Neuronal stem cell (in vitro differentiated cells): ENCODE measurements at regions not wholly inside any gene's neighbourhood (a gene's known extent, or its start where the extent isn't known, plus 50 kb on each side); places are given as distances from the start of the nearest gene placed in this dataset.

ENCODE experiments used
- DNase-seq: peaks from one replicate; pipeline ENCODE4 v3.0.0-alpha.2; 2013; ENCODE audit warnings: low spot score
- H2AFZ ChIP-seq: one replicate; pipeline ENCODE4 v1.6.1; 2013; ENCODE audit warnings: mild to moderate bottlenecking, low read length, inconsistent platforms
- H2AK5ac ChIP-seq: 2 replicates; pipeline ENCODE4 v1.6.1; 2013; ENCODE audit warnings: low read depth, mild to moderate bottlenecking, inconsistent platforms, low read length, moderate library complexity, mixed read lengths
- H2BK120ac ChIP-seq: 2 replicates; pipeline ENCODE4 v1.6.1; 2013; ENCODE audit warnings: low read depth, mild to moderate bottlenecking, inconsistent platforms, low read length, moderate library complexity, mixed read lengths
- H2BK12ac ChIP-seq: one replicate; pipeline ENCODE4 v1.6.1; 2013; ENCODE audit warnings: low read length, inconsistent platforms
- H2BK15ac ChIP-seq: 2 replicates; pipeline ENCODE4 v1.6.1; 2013; ENCODE audit warnings: mild to moderate bottlenecking, low read length, inconsistent platforms, mixed read lengths
- H2BK5ac ChIP-seq: one replicate; pipeline ENCODE4 v1.6.1; 2013; ENCODE audit warnings: inconsistent platforms, mild to moderate bottlenecking, low read length, moderate library complexity
- H3K14ac ChIP-seq: one replicate; pipeline ENCODE4 v1.6.1; 2013; ENCODE audit warnings: low read length, inconsistent platforms
- H3K18ac ChIP-seq: 2 replicates; pipeline ENCODE4 v1.6.1; 2013; ENCODE audit warnings: low read length, inconsistent platforms
- H3K23ac ChIP-seq: 2 replicates; pipeline ENCODE4 v1.6.1; 2013; ENCODE audit warnings: low read depth, mild to moderate bottlenecking, mixed read lengths, low read length, inconsistent platforms; ENCODE audit not compliant: poor library complexity
- H3K27ac ChIP-seq: replicated peaks from 3 replicates; pipeline ENCODE4 v1.5.1; 2013; ENCODE audit warnings: low read length, inconsistent platforms
- H3K27me3 ChIP-seq, 3 experiments: 2 replicates each; pipeline ENCODE4 v1.6.1; 2013; ENCODE audit warnings: low read length in 3 of 3, mild to moderate bottlenecking in 2 of 3, inconsistent platforms in 1 of 3, low read depth in 1 of 3, mixed read lengths in 1 of 3, moderate library complexity in 1 of 3; ENCODE audit not compliant: control insufficient read depth in 3 of 3, insufficient read depth in 3 of 3
- H3K36me3 ChIP-seq, 2 donors: replicated peaks in 1 of 2; 2 replicates each; pipeline ENCODE4 v1.6.1; 2013; ENCODE audit warnings: low read length in 2 of 2; ENCODE audit not compliant: control insufficient read depth in 2 of 2, insufficient read depth in 2 of 2
- H3K4ac ChIP-seq: 2 replicates; pipeline ENCODE4 v1.6.1; 2013; ENCODE audit warnings: inconsistent platforms, mild to moderate bottlenecking, low read length, moderate library complexity
- H3K4me1 ChIP-seq, 2 donors: 1 replicate in 1 of 2; 2 replicates in 1 of 2; pipeline ENCODE4 v1.6.1; 2013; ENCODE audit warnings: low read length in 2 of 2, low read depth in 1 of 2; ENCODE audit not compliant: control insufficient read depth in 2 of 2, insufficient read depth in 1 of 2
- H3K4me2 ChIP-seq: one replicate; pipeline ENCODE4 v1.6.1; 2013; ENCODE audit warnings: mild to moderate bottlenecking, low read length, inconsistent platforms; ENCODE audit not compliant: insufficient read depth, poor library complexity, severe bottlenecking
- H3K4me3 ChIP-seq, 2 donors: 2 replicates each; pipeline ENCODE4 v1.5.1; 2013; ENCODE audit warnings: low read length in 2 of 2, mild to moderate bottlenecking in 2 of 2, inconsistent platforms in 1 of 2, moderate library complexity in 1 of 2
- H3K79me1 ChIP-seq: one replicate; pipeline ENCODE4 v1.6.1; 2013; ENCODE audit warnings: low read depth, mild to moderate bottlenecking, inconsistent platforms, low read length, moderate library complexity
- H3K9ac ChIP-seq: one replicate; pipeline ENCODE4 v1.6.1; 2013; ENCODE audit warnings: mild to moderate bottlenecking, low read depth, low read length, inconsistent platforms; ENCODE audit not compliant: poor library complexity
- H3K9me3 ChIP-seq, 2 donors: replicated peaks in 1 of 2; 2 replicates each; pipeline versions ENCODE3 to v1.6.1; 2013; ENCODE audit warnings: low read length in 2 of 2, mild to moderate bottlenecking in 2 of 2, inconsistent platforms in 1 of 2, low read depth in 1 of 2, mixed read lengths in 1 of 2, moderate library complexity in 1 of 2; ENCODE audit not compliant: control insufficient read depth in 2 of 2, insufficient read depth in 1 of 2
- H4K8ac ChIP-seq: one replicate; pipeline ENCODE4 v1.6.1; 2013; ENCODE audit warnings: low read depth, mild to moderate bottlenecking, inconsistent platforms, low read length, moderate library complexity
- H4K91ac ChIP-seq: one replicate; pipeline ENCODE4 v1.6.1; 2013; ENCODE audit warnings: low read length, low read depth, mild to moderate bottlenecking, inconsistent platforms; ENCODE audit not compliant: poor library complexity
- WGBS, 2 donors: extraction: QIAGEN DNeasy Blood & Tissue Kit; methylation state at CpG; one replicate each; pipeline ENCODE4 v1.1.7; 2013; ENCODE audit warnings: missing lambda C conversion rate in 2 of 2, mixed read lengths in 1 of 2; ENCODE audit not compliant: insufficient read length in 2 of 2, insufficient replicate concordance in 1 of 2; ENCODE audit errors: extremely low coverage in 2 of 2; 5-methylcytosine and 5-hydroxymethylcytosine counted together

DNA sequence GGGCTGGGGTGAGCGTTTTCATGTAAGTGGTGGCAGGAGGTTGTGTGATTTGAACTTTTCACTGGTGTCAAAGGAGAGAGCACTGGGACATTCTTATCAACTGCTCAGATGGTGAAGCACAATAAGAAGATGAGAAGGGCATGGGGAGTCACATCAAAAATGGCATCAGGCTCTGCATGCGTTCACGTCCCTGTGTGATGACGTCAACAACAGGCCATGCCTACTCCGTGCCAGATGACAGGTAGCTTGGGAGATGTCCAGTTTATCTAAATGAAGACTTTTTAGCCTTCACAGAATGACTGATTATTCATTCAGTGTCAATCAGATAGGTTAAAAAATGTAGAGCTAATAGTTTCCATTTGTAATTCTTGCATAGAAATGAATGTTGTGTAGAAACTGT lies 264.3 kb upstream of the POM121L12 start:
- H4K8ac ChIP-seq: no peak overlapping the region
- H3K36me3 ChIP-seq: no peaks in the 10 kb centered on the region
- H4K91ac ChIP-seq: no peak overlapping the region
- no peak overlapping the region for H3K23ac ChIP-seq
- DNase-seq: no peak
- no peak overlapping the region for H3K4ac ChIP-seq
- H3K14ac ChIP-seq: no peak overlapping the region
- H2BK15ac ChIP-seq: no peak overlapping the region
- no peaks in the 10 kb centered on the region for H3K9me3 ChIP-seq
- no peak overlapping the region for H3K18ac ChIP-seq
- no peak overlapping the region for H3K4me3 ChIP-seq
- no CpG with 5 or more reads among the region's 5 CpGs for WGBS, 2 donors
- no peaks in the 10 kb centered on the region for H3K79me1 ChIP-seq
- no peak overlapping the region for H2BK5ac ChIP-seq
- no peak overlapping the region for H3K4me2 ChIP-seq
- no peak overlapping the region for H3K27ac ChIP-seq
- H2AFZ ChIP-seq: no peak overlapping the region
- H3K9ac ChIP-seq: no peak overlapping the region
- no peaks in the 10 kb centered on the region for H3K27me3 ChIP-seq
- no peaks in the 10 kb centered on the region for H3K4me1 ChIP-seq
- H2AK5ac ChIP-seq: no peak overlapping the region
- H2BK120ac ChIP-seq: no peak overlapping the region
- no peak overlapping the region for H2BK12ac ChIP-seq

DNA sequence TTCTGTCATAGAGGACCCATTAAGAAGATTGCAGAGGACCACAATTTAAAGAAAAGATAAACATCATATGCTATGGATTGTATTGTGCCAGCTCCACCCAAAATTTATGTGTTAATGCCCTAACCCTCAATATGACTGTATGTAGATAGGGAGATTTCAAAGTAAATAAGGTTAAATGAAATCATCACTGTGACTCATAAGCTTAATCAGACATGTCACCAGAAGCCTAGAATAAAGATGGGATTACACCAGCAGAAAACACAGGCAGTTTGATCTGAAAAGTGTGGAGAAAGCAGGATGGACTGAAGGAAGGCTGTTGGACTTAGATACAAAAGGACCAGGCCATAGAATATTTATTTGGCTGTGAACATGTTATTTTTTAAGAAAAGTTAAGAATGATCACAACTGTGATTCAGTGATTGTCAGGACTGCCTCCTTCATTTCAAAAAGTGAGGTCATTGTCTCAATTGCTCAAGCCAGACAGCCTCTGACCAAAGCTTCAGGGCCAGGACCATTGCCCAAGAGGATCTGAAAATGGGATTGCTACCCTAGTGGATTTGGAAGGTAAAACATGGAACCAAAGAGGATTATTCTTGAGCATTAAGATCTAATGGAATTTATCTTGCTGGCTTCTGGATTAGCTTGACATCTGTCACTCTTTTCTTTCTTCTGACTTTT lies 270.8 kb upstream of the POM121L12 start:
- no peak overlapping the region for H4K8ac ChIP-seq
- H3K18ac ChIP-seq: no peak overlapping the region
- no peaks in the 10 kb centered on the region for H3K27me3 ChIP-seq
- H3K9ac ChIP-seq: no peak overlapping the region
- no peak overlapping the region for H3K4me2 ChIP-seq
- no peak overlapping the region for H3K4ac ChIP-seq
- no peak for DNase-seq
- no peak overlapping the region for H3K23ac ChIP-seq
- H2BK12ac ChIP-seq: no peak overlapping the region
- no peak overlapping the region for H2AFZ ChIP-seq
- H2AK5ac ChIP-seq: no peak overlapping the region
- H3K14ac ChIP-seq: no peak overlapping the region
- H3K27ac ChIP-seq: no peak overlapping the region
- no peaks in the 10 kb centered on the region for H3K79me1 ChIP-seq
- H2BK15ac ChIP-seq: no peak overlapping the region
- H3K4me3 ChIP-seq: no peak overlapping the region
- H3K9me3 ChIP-seq: no peaks in the 10 kb centered on the region
- no peak overlapping the region for H4K91ac ChIP-seq
- H3K4me1 ChIP-seq: no peaks in the 10 kb centered on the region
- no peak overlapping the region for H2BK5ac ChIP-seq
- no peak overlapping the region for H2BK120ac ChIP-seq
- no peaks in the 10 kb centered on the region for H3K36me3 ChIP-seq

DNA sequence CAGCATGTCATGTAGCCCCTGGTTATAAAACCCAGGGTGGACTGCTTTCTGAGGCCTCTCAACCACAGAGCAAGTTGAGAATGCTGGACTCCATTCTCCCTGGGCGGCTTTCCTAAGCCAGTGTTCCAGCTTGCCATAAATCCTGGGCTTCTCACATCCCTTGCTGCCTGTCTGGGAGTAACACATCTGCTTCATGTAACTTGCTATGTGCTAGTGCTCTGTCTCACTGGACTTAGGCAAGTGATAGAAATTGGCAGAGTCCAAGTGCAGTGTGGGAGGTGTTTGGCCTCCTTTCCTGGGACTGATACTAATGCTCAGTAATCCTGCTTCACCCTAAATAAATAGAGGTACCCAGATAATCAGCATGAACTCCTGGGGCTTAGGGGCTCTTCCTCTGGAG lies 277.1 kb upstream of the POM121L12 start:
- Histone ChIP-seq H4K8ac (no peak overlapping the region), H3K9me3 (no peaks in the 10 kb centered on the region), H3K23ac (no peak overlapping the region), H3K4me3 (no peak overlapping the region), H3K27me3 (no peaks in the 10 kb centered on the region), H2BK120ac (no peak overlapping the region), H3K36me3 (no peaks in the 10 kb centered on the region), H3K79me1 (no peaks in the 10 kb centered on the region), H2BK12ac (no peak overlapping the region), H3K9ac (no peak overlapping the region), H3K4me2 (no peak overlapping the region), H3K27ac (no peak overlapping the region), H3K18ac (no peak overlapping the region), H2AK5ac (no peak overlapping the region), H3K14ac (no peak overlapping the region), H3K4ac (no peak overlapping the region), H2AFZ (peak overlapping the region; percentile 27), H4K91ac (no peak overlapping the region), H3K4me1 (no peaks in the 10 kb centered on the region), H2BK15ac (no peak overlapping the region), H2BK5ac (no peak overlapping the region)
- no peak for DNase-seq
- whole genome bisulfite sequencing, 2 donors: no CpG with 5 or more reads among the region's 1 CpG

DNA sequence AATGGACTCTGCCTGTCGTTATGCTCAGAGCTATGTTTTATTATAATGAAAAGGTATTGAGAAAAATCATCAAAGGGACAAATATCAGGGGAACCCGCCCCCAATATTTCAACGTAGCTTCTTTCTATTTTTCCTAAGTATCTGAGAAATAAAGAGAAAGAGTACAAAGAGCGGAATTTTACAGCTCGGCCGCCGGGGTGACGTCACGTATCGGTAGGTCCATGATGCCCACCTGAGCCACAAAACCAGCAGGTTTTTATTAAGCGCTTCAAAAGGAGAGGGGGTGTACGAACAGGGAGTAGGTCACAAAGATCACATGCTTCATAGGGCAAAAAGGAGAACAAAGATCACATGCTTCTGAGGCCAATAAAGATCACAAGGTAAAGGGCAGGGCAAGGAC lies 281.6 kb upstream of the POM121L12 start:
- Histone ChIP-seq H3K4me3 (no peak overlapping the region), H3K4me2 (no peak overlapping the region), H3K79me1 (no peaks in the 10 kb centered on the region), H4K91ac (no peak overlapping the region), H3K27me3 (no peaks in the 10 kb centered on the region), H3K4me1 (no peaks in the 10 kb centered on the region), H2BK15ac (no peak overlapping the region), H3K23ac (no peak overlapping the region), H3K18ac (no peak overlapping the region), H3K27ac (no peak overlapping the region), H3K4ac (no peak overlapping the region), H2AK5ac (no peak overlapping the region), H3K9me3 (no peaks in the 10 kb centered on the region), H3K9ac (no peak overlapping the region), H3K14ac (no peak overlapping the region), H2BK12ac (no peak overlapping the region), H3K36me3 (no peaks in the 10 kb centered on the region), H2AFZ (no peak overlapping the region), H2BK5ac (no peak overlapping the region), H2BK120ac (no peak overlapping the region), H4K8ac (no peak overlapping the region)
- no CpG with 5 or more reads among the region's 12 CpGs for WGBS, 2 donors
- no peak for DNase-seq
